ENCODE measurements at regions not wholly inside any gene's neighbourhood (a gene's known extent, or its start where the extent isn't known, plus 50 kb on each side); places are given as distances from the start of the nearest gene placed in this dataset.
"Not testable (repeated sequence)": the region's sequence is repeated elsewhere in the genome, so short reads cannot be mapped to it uniquely, and the experiment has no call there.

DNA sequence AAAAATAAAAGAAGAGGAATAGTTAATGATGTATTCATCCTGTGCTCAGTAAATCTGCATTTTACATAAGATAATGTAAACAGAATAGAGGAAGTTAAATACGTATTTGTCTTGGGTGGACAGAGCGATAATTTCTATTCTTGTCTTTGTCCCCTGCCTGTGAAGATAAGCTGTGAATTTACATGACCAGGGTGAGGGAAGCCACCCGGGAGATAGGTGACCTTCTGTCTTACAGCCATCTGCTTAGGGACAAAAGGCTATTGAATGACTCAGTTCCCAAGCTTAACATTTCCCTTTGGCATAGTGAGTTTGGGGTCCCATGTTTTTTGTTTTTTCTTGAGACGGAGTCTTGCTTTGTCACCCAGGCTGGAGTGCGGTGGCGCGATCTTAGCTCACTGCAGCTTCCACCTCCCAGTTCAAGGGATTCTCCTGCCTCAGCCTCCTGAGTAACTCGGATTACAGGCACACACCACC lies 88.7 kb upstream of the KCTD7 start:
- DNase-seq: no peak

DNA sequence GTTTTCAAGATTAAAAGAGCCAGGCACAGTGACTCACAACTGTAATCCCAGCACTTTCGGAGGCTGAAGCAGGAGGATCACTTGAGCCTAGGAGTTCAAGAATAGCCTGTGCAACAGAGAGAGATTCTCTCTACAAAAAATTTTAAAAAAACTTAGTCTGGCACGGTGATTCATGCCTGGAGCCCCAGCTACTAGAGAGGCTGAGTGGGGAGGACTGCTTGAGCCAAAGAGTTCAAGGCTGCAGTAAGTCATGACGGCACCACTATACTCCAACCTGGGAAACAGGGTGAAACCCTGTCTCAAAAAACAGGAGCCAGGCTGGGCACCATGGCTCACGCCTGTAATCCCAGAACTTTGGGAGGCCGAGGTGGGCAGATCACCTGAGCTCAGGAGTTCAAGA lies 86.6 kb upstream of the KCTD7 start:
- no peak for DNase-seq

DNA sequence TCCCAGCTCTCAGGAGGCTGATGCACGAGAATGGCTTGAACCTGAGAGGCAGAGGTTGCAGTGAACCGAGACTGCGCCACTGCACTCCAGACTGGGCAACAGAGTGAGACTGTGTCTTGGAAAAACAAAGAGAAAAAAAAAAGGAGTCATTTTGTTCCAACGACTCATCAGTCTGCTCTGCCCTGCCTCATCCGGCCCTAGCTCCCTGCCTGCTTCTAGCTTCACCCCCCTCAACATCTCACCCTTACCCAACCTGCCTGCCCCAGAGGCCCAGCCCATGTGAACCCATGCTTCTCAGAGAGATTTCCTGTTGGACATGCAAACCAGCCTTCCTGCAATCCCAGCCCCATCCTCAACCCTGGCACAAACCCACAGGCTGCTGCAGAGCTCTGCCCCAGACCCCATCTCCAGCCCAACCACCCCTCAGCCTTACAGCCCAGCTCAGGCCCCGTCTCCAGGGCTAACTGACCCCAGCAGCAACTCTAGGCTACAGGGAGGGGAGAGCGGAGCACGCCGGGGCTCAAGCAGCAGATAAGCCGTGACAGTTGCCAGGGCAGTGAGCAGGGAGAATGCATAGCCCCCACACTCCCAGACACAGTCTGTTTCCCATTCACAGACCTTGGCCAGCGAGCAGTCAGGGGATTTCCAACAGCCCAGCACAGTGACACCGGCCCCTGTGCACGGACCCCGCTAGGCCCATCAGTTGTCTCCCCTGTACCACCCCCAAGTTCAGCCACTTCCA lies 86.0 kb upstream of the KCTD7 start:
- DNase-seq: peak; percentile 65

- DNase-seq: no peak
Measured at GRCh38 chr7:66549466-66549865, 79.2 kb upstream of the KCTD7 start.

DNA sequence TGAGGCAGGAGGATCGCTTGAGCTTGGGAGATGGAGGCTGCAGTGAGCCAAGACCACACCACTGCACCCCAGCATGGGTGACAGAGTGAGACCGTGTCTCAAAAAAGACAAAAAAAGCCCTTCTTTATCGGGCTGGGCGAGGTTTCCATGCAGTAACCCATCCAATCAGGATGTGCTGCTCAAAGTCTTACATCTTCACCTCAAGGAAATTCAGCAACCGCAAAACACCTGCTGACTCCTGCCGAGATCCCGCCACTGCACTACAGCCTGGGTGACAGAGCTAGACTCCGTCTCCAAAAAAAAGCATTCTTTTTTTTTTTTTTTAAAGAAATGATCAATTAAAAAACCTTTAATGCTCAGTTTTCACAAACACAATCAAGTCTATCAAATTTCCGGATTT lies 75.7 kb upstream of the KCTD7 start:
- no peak for DNase-seq

DNA sequence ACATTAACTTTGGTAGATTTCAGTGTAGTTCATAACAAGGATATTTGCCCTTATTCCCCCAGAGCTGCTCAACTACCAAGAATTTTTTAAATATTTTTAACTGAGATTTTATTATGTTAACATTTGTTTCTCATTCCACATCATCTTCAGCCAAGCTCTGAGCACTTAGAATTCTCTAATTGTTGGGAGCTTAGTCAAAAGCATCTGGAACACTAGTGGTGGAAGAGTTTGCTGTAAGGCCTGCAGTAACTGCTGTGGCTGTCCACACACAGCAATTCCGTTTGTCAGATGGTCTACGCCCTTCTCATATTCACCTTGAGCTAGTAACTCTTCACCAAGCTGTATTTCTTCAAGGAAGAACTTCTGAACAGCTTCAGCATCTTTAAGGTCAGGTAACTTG lies 75.0 kb upstream of the KCTD7 start:
- DNase-seq: peak; percentile 56

- DNase-seq: not testable (repeated sequence)
Measured at GRCh38 chr7:66554291-66554690, 74.4 kb upstream of the KCTD7 start.

DNA sequence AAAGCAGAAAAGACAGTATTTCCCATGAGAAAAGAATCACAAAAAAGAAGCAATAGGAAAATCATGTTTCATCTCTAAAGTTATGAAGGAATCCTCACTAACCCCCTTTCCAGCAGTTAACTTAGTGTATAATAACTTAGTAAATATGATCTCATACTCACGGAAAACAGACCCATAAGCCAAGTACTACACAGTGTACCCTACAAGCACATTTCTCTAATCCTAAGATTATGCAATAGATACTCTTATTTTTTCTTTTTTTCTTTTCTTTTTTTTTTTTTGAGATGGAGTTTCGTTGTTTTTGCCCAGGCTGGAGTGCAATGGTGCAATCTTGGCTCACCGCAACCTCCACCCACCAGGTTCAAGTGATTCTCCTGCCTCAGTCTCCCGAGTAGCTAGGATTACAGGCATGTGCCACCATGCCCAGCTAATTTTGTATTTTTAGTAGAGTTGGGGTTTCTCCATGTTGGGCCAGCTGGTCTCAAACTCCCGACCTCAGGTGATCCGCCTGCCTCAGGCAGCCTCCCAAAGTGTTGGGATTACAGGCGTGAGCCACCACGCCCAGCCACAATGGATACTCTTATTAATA lies 73.7 kb upstream of the KCTD7 start:
- not testable (repeated sequence) for DNase-seq

- DNase-seq: no peak
Measured at GRCh38 chr7:66556177-66556548, 72.5 kb upstream of the KCTD7 start.

GRCh38 chr7:66556549-66557213 lies 72.0 kb upstream of the KCTD7 start:
- no peak for DNase-seq

DNA sequence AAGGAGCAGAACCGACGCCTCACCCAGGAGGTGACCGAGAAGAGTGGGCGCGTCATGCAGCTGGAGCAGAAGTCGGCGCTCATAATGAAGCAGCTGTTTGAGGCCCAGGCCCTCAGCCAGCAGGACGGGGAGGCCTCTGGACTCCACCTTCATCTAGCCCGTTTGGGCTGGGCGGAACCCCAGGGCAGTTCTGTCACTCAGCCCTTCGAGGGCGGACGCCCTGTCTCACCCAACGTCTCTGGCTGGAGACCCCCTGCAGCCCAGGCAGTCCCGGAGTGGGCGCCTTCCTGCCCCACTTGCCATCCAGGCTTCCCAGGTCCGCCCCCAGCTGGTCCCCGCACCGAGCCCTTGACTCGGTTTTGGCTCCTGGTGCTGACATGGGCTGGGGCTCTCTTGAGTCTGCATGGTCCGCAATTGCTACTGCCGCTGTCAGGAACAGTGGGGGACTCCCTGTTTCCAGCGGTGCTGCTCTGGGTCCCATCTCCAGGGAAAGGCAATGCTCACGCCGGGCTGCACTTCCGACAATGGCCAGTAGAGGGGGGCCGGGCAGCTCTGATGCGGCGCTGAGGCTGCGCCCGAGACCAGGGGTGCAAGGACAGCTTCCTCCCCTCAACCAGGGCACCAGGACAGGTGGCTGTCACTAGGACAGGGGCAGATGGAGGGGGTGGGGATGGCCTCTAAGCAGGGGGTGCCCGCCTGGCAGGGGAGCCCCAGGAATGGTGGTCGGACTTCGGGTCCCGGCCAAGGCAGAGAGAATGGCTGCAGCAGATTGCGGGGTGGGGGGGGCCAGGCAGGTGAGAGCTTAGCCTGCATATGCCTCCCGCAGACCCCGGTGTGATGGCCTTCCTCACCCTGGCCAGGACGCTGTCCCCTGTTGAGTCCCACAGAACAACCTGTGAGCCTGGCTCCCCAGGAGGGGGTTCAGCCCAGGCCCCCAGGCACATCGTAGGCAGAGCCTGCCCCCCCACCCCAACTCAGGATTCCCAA lies 71.2 kb upstream of the KCTD7 start:
- peak; percentile 34 for DNase-seq

GRCh38 chr7:66558201-66558641 lies 70.5 kb upstream of the KCTD7 start:
- no peak for DNase-seq

- DNase-seq: no peak
Measured at GRCh38 chr7:66558660-66559465, 69.8 kb upstream of the KCTD7 start.

- no peak for DNase-seq
Measured at GRCh38 chr7:66564045-66564444, 64.6 kb upstream of the KCTD7 start.

GRCh38 chr7:66570179-66570578 lies 58.5 kb upstream of the KCTD7 start:
- not testable (repeated sequence) for DNase-seq

DNA sequence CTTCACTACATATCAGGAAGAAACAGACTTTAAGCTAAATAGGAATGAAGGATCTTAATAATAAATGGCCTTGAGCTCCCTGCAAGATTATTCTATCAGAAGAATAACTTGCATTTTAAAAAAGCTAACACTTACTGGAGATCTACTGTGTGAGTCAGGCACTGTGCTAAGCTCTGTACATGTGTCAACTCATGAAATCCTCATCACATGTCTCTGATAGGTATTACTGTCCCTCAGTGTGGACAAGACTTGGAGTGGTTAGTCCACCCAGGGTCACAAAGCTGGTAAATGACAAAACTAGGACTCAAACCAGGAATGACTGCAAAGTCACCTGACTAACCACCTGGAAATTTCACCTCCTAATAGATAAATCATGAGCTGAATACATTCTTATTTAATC lies 57.1 kb upstream of the KCTD7 start:
- DNase-seq: no peak

- not testable (repeated sequence) for DNase-seq
Measured at GRCh38 chr7:66573782-66574495, 54.7 kb upstream of the KCTD7 start.

DNA sequence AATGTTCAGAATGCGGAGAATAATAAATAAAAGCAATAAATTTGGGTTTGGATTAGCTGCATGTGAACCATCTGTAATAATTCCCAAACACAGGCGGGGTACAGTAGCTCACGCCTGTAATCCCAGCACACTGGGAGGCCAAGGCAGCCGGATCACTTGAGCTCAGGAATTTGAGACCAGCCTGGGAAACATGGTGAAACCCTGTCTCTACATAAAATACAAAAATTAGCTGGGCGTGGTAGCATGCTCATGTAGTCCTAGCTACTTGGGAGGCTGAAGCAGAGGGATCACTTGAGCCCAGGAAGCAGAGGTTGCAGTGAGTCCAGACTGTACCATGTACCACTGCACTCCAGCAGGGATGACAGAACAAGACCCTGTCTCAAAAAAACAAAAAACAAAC lies 53.9 kb upstream of the KCTD7 start:
- DNase-seq: not testable (repeated sequence)

DNA sequence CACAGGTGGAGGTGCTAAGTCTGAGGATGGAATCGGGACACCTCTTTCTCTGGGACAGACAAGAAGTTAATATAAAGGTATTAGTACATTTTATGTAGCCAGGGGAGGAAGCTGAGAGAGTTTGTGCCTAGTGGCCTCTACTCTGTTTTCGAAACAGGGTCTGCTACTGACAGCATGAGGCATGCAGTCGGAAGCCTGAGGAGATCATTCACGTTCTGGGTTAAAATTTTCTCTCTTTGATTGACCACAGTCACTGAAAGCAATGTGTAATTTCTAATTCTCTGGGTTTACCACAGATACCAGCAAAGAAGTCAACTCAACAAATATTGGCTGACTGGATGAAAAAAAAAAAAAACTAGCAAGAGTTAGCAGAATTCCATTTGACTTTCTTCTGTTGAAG lies 53.3 kb upstream of the KCTD7 start:
- no peak for DNase-seq

DNA sequence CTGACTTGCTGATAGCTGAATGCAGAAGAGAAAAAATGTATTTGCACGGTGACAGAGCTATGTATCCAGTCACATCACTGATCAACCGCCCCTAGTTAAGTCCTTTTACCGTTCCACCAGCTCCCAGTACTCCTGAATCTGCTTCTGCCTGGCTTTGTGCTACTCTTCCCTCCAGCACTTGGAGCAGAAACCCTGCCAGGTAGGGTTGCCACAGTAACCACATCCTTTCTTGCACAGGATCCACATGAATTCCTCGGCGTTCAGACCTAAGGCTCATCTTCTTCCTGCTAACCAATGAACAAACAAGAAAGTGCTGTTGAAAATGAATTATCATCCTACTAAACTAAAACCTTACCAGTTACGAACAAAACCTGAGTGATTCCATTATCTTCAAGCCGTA lies 52.0 kb upstream of the KCTD7 start:
- no peak for DNase-seq
